ENCODE measurements at regions not wholly inside any gene's neighbourhood (a gene's known extent, or its start where the extent isn't known, plus 50 kb on each side); places are given as distances from the start of the nearest gene placed in this dataset.
"Not testable (repeated sequence)": the region's sequence is repeated elsewhere in the genome, so short reads cannot be mapped to it uniquely, and the experiment has no call there.

GRCh38 chr14:71240866-71241520, 333.7 kb downstream of the PCNX1 start:
- no peak for DNase-seq

- DNase-seq, result no peak
Observed at GRCh38 chr14:71242237-71242748, 335.0 kb downstream of the PCNX1 start.

GRCh38 chr14:71243697-71244096, 336.4 kb downstream of the PCNX1 start:
- DNase-seq, result no peak

DNA sequence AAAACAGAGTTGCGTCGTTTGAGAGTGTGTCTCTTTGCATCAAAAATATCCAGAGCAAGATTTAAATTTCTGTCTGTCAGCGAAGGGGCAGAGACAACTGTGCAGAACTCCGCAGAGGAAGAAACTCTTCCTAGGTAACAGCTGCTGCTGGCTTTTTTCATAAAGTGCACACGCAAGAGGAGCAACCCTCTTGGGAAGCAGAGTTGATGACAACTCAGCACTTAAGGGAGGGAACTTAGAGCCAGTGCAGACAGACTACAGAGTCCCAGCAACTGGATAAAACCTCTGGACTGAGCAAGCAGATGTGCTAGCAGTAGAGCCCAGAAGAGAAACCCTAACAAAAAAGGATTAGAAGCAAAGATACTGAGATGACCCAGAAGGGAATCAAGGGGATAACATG, 337.1 kb downstream of the PCNX1 start:
- no peak for DNase-seq

GRCh38 chr14:71245659-71246361, 338.6 kb downstream of the PCNX1 start:
- no peak for DNase-seq

DNA sequence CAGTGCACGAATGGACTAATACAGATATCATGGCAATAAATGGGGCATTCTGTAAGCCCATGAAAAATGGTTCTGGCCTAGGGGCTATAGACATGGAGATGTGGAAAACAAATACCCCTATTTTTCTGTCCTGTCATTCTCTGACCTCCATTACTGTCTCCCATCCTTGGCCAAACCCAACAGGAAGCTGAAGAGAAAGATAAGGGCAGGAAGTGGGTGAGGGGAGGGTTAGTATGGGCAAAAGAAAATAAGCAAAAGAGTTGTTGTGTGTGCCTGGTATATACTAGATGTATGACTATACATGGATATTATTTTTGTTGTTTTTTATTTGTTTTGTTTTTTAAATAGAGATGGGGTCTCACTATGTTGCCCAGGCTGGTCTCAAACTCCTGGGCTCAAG, 339.3 kb downstream of the PCNX1 start:
- no peak for DNase-seq

DNA sequence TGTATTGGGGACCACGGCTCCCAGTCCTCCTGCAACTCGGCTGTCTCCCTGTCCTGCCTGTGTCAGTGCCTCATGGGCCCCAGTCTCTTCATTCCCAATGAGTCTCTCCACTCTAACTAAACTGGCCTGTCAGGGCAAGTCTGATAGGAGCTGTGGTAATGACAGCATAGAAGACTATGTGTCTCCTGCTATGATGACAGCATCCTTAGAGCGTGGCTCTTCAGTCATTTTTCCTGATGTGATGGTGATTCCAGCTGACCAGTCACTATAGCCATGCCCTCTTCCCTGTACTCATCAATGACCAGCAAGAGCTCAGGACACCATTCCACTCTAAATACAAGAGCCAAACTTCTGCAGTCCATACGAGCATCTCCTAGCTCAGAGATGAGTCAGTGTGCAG, 339.8 kb downstream of the PCNX1 start:
- DNase-seq, result no peak

- DNase-seq, result no peak
Observed at GRCh38 chr14:71248194-71248593, 340.9 kb downstream of the PCNX1 start.

GRCh38 chr14:71250347-71250746, 343.1 kb downstream of the PCNX1 start:
- DNase-seq, result no peak

DNA sequence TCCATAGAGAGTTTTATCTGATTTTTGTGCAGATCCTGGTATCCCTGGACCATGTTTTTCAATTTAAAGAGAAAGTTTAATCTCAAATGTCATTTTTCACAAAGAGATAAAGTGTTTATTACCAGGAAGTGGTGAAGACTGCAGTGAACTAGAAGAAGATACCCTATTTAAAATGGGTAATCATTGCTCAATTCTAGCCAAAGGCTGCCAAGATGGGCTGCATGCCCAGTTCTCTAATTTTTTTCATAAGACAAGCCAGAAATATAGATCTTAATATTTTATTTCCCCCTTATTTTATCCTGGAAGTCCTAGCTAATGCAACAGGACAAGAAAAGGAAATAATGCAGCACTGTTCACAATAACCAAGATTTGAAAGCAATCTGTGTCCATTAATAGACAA, 343.5 kb downstream of the PCNX1 start:
- no peak for DNase-seq

GRCh38 chr14:71254091-71254719, 346.9 kb downstream of the PCNX1 start:
- not testable (repeated sequence) for DNase-seq

DNA sequence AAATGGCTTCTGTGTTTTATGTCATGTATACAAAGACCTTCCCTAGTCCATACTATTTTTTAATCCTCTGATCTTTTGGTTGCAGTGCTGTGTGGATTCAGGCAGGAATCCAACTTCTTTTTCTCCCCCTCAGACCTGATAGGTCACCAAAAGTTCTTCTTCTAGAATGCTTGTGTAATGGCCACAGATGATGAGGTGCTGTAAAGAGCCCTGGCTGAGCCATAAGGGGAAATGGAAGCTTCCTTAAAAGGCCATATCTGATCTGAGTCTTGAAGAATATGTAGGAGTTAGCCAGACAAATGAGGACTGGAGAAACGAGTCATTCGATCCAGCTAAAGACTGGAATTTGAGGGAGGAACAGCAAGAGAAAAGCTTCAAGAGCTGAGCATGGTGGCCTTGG, 353.9 kb downstream of the PCNX1 start:
- DNase-seq, result no peak

GRCh38 chr14:71262441-71262840, 355.2 kb downstream of the PCNX1 start:
- no peak for DNase-seq

DNA sequence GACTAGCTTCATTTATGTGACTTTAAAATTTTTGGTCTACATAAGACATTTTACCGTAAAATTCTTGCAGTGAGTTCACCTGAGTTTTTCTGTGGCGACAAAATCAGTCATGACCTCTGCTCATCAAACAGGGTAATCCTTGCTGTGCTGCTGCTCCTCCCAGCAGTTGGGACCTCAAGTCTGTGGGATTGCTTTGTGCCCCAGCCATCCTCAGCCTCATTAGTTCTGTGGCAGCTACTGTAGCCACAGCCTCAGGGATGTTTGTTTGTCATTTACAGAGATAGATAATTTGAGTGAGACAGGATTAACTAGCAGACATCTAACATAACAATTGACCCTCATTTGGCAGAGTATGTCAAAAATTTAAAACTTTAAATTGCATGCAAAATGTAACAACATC, 357.0 kb downstream of the PCNX1 start:
- DNase-seq, result no peak

GRCh38 chr14:71267007-71267513, 359.8 kb downstream of the PCNX1 start:
- DNase-seq, result no peak

GRCh38 chr14:71267691-71268090, 360.4 kb downstream of the PCNX1 start:
- DNase-seq, result no peak

- no peak for DNase-seq
Observed at GRCh38 chr14:71270111-71270510, 362.9 kb downstream of the PCNX1 start.

- DNase-seq, result no peak
Observed at GRCh38 chr14:71271166-71271945, 364.1 kb downstream of the PCNX1 start.

- no peak for DNase-seq
Observed at GRCh38 chr14:71273366-71273765, 366.1 kb downstream of the PCNX1 start.

GRCh38 chr14:71284048-71284447, 376.8 kb downstream of the PCNX1 start:
- DNase-seq, result no peak

- DNase-seq, result no peak
Observed at GRCh38 chr14:71286126-71286525, 378.9 kb downstream of the PCNX1 start.

GRCh38 chr14:71287567-71287966, 380.3 kb downstream of the PCNX1 start:
- no peak for DNase-seq

GRCh38 chr14:71289536-71289935, 382.3 kb downstream of the PCNX1 start:
- no peak for DNase-seq
